GM18861 (cell line): ENCODE measurements at regions not wholly inside any gene's neighbourhood (a gene's known extent, or its start where the extent isn't known, plus 50 kb on each side); places are given as distances from the start of the nearest gene placed in this dataset.

Experiments
- ATAC-seq: cut with Tn5 transposase; IDR thresholded peaks from one replicate; pipeline ENCODE4 v1.9.1; 2021; ENCODE audit not compliant: unreplicated experiment

GRCh38 chr16:86681031-86681756 lies 102.8 kb downstream of the FOXL1 start:
- no peak for ATAC-seq

GRCh38 chr16:86681757-86682106 lies 103.4 kb downstream of the FOXL1 start:
- no peak for ATAC-seq

- no peak for ATAC-seq
Measured at GRCh38 chr16:86682219-86682904, 104.0 kb downstream of the FOXL1 start.

- ATAC-seq = no peak
Measured at GRCh38 chr16:86683441-86684194, 105.3 kb downstream of the FOXL1 start.

GRCh38 chr16:86685076-86685475 lies 106.7 kb downstream of the FOXL1 start:
- ATAC-seq = no peak

GRCh38 chr16:86690970-86691369 lies 112.6 kb downstream of the FOXL1 start:
- ATAC-seq = no peak

GRCh38 chr16:86692426-86692825 lies 114.1 kb downstream of the FOXL1 start:
- ATAC-seq = no peak

- ATAC-seq = no peak
Measured at GRCh38 chr16:86693033-86693432, 114.7 kb downstream of the FOXL1 start.

- no peak for ATAC-seq
Measured at GRCh38 chr16:86697715-86698114, 119.4 kb downstream of the FOXL1 start.

- no peak for ATAC-seq
Measured at GRCh38 chr16:86700046-86700945, 121.9 kb downstream of the FOXL1 start.

- ATAC-seq = no peak
Measured at GRCh38 chr16:86701286-86701975, 123.1 kb downstream of the FOXL1 start.

GRCh38 chr16:86702824-86703588 lies 124.7 kb downstream of the FOXL1 start:
- no peak for ATAC-seq

- ATAC-seq = no peak
Measured at GRCh38 chr16:86704516-86704915, 126.2 kb downstream of the FOXL1 start.

GRCh38 chr16:86706726-86707125 lies 128.4 kb downstream of the FOXL1 start:
- no peak for ATAC-seq

- no peak for ATAC-seq
Measured at GRCh38 chr16:86707171-86707570, 128.8 kb downstream of the FOXL1 start.

- ATAC-seq = no peak
Measured at GRCh38 chr16:86707581-86707980, 129.2 kb downstream of the FOXL1 start.

- no peak for ATAC-seq
Measured at GRCh38 chr16:86708431-86708830, 130.1 kb downstream of the FOXL1 start.

- ATAC-seq = no peak
Measured at GRCh38 chr16:86709103-86709502, 130.8 kb downstream of the FOXL1 start.

GRCh38 chr16:86709902-86710601 lies 131.7 kb downstream of the FOXL1 start:
- ATAC-seq = no peak
